GM12873 (cell line): ENCODE measurements at regions not wholly inside any gene's neighbourhood (a gene's known extent, or its start where the extent isn't known, plus 50 kb on each side); places are given as distances from the start of the nearest gene placed in this dataset.

ENCODE experiments used
- CTCF ChIP-seq: IDR thresholded peaks from 2 replicates; pipeline ENCODE4 v1.5.1; 2012; ENCODE audit warnings: low read depth, mild to moderate bottlenecking, moderate library complexity, low read length, control low read depth; ENCODE audit not compliant: insufficient read depth; ENCODE audit errors: missing control alignments

DNA sequence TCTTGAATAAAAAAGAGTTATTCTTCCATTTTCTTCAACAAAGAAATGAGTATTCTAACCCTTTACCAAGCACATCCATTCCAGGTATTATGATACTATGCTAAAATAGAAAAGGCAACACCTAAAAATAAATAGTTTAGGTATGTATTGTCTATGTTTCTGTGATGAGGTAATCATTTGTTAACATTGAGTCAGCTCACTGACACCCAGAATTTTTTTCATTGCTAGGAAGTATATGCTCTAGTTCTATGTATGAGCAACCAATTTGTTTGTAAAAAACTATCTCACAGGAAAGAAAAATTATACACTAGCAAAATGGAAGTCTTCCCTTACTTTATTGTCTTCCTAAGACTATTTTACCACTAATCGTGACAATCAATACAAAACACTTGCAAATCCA is 615.6 kb upstream of the GRIN3A start:
- TF ChIP-seq CTCF = no peak

DNA sequence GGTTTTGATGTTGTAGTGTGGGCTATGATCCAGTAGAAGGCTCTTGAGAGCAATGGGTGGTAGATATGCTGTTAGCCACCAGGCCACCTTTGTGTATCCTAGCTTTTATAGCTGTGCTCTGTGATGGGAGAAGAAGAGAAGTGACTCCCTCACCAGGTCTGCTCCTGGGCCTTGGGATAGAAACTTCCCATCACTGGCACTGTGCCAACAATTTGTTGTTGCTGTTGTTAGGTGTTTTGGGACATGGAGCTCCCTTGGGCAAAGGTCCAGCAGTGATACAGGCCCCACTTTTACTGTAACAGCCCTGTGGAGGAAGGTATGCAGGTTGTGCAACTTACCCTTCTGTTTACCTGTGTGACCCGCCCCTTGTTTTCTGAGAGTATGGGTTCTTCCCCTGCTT is 570.9 kb upstream of the GRIN3A start:
- no peak for TF ChIP-seq CTCF

- TF ChIP-seq CTCF = no peak
Observed at GRCh38 chr9:102295188-102295587, 556.7 kb upstream of the GRIN3A start.

- no peak for TF ChIP-seq CTCF
Observed at GRCh38 chr9:102273952-102274351, 535.5 kb upstream of the GRIN3A start.

DNA sequence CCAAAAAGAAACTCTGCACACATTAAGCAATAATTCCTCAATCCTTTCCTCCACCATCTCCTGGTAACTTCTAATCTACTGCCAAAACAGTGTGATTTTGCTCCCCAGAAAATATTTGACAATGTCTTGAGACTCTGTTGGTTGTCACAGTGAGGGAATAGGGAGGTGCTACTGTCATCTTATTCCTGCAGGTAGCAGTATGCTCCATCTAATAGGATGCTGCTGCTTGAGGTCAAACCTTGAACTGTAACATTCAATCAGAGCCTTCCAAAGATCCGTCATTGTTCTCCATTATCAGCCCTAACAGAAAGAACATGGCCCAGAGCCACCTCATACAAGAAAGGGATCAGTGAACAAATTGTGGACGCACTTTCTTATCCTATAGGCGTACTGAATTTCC is 514.7 kb upstream of the GRIN3A start:
- no peak for TF ChIP-seq CTCF

- no peak for TF ChIP-seq CTCF
Observed at GRCh38 chr9:102244916-102245315, 506.5 kb upstream of the GRIN3A start.

- TF ChIP-seq CTCF = no peak
Observed at GRCh38 chr9:102237520-102237919, 499.1 kb upstream of the GRIN3A start.
